ENCODE measurements at regions not wholly inside any gene's neighbourhood (a gene's known extent, or its start where the extent isn't known, plus 50 kb on each side); places are given as distances from the start of the nearest gene placed in this dataset.

DNA sequence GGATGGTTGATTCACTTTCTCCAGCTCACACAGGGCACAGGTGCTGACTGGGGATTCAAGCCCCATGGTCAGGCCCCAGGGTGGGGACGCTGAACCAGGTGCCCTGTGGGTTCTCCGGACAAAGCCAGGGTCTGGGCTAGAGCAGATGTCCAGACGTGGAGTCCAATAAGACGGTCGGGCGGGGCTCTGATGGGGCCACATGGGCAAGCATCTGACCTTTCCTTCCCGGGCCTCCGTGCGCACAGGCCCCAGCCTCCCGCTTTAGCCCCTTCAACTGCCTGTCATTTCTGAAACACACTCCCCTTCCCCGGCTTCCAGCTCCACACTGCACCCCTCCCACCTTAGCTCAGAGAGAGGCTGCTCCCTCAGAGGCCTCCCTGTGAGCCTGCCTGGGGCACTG, 153.0 kb upstream of the PPP2R2D start:
- H2BK120ac ChIP-seq (ENCODE audit: low read depth, low read length, poor library complexity, severe bottlenecking) = no peak overlapping the region
- H3K27me3 Mint-ChIP-seq (ENCODE audit: low read depth) = peaks cover 5% of the 10 kb centered on the region; the same call in 1 of the 2 replicates
- H4K91ac ChIP-seq (ENCODE audit: insufficient read length, low read depth, low read length) = no peak overlapping the region

More for the DNA sequence above, 153.0 kb upstream of the PPP2R2D start:
- Mint-ChIP-seq H3K27ac (no peak overlapping the region), H3K4me3 (no peak overlapping the region), H3K4me1 (peaks cover 46 to 58% of the 10 kb centered on the region in 2 experiments), H3K9me3 (no peaks in the 10 kb centered on the region), H3K36me3 (ENCODE audit: insufficient read depth in 1 of 3, low read depth in 3 of 3) (no peaks in the 10 kb centered on the region; a peak in 2 of 7 replicates)
- no peak overlapping the region for H4K5ac ChIP-seq (ENCODE audit: insufficient read length, low read depth, low read length)
- peaks cover 2% of the 10 kb centered on the region; the same call in 1 of the 2 replicates for H3K4me1 ChIP-seq (ENCODE audit: insufficient read depth, low read length)
- H3K79me1 ChIP-seq (ENCODE audit: insufficient read depth, low read depth, low read length, poor library complexity, severe bottlenecking) = no peaks in the 10 kb centered on the region
- H3K23ac ChIP-seq (ENCODE audit: insufficient read length, low read depth, low read length) = no peak overlapping the region
- H2BK20ac ChIP-seq (ENCODE audit: low read depth, low read length, poor library complexity, severe bottlenecking) = no peak overlapping the region
- H3K14ac ChIP-seq (ENCODE audit: insufficient read depth, low read length) = no peak overlapping the region
- H2BK12ac ChIP-seq (ENCODE audit: insufficient read length, low read depth, low read length) = no peak overlapping the region
- H3K23me2 ChIP-seq (ENCODE audit: insufficient read length, low read depth, low read length, poor library complexity, severe bottlenecking) = no peaks in the 10 kb centered on the region
- DNase-seq = no peak
- no peak overlapping the region for H3K9ac ChIP-seq (ENCODE audit: extremely low read depth, insufficient read length, low read length)
- no CpG with 5 or more reads among the region's 11 CpGs for WGBS (ENCODE audit: extremely low coverage, insufficient read length, low lambda C conversion rate)
- no peak overlapping the region for H3K4me2 ChIP-seq (ENCODE audit: insufficient read depth, insufficient read length, low read length)
- H2AK5ac ChIP-seq (ENCODE audit: insufficient read length, low read length) = no peak overlapping the region
- no peak overlapping the region for H3K4ac ChIP-seq (ENCODE audit: low read depth, low read length)
- H3K27me3 ChIP-seq (ENCODE audit: insufficient read depth, low read length) = no peaks in the 10 kb centered on the region
- no peaks in the 10 kb centered on the region for H3K79me2 ChIP-seq (ENCODE audit: insufficient read depth, low read length)
- H3K9me3 ChIP-seq (ENCODE audit: control insufficient read depth, low read depth, low read length) = no peaks in the 10 kb centered on the region
- no peak overlapping the region for H3K18ac ChIP-seq (ENCODE audit: insufficient read length, low read depth, low read length)
- no peak overlapping the region for H2BK5ac ChIP-seq (ENCODE audit: insufficient read length, low read length)
- H2AFZ ChIP-seq (ENCODE audit: low read length) = no peak overlapping the region
- H4K20me1 ChIP-seq (ENCODE audit: control insufficient read depth, insufficient read depth, insufficient read length) = no peaks in the 10 kb centered on the region
- no peak overlapping the region for H2BK15ac ChIP-seq (ENCODE audit: low read depth, low read length)
- TF ChIP-seq, protein P1, sequence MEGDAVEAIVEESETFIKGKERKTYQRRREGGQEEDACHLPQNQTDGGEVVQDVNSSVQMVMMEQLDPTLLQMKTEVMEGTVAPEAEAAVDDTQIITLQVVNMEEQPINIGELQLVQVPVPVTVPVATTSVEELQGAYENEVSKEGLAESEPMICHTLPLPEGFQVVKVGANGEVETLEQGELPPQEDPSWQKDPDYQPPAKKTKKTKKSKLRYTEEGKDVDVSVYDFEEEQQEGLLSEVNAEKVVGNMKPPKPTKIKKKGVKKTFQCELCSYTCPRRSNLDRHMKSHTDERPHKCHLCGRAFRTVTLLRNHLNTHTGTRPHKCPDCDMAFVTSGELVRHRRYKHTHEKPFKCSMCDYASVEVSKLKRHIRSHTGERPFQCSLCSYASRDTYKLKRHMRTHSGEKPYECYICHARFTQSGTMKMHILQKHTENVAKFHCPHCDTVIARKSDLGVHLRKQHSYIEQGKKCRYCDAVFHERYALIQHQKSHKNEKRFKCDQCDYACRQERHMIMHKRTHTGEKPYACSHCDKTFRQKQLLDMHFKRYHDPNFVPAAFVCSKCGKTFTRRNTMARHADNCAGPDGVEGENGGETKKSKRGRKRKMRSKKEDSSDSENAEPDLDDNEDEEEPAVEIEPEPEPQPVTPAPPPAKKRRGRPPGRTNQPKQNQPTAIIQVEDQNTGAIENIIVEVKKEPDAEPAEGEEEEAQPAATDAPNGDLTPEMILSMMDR (conservative IDR thresholded peaks at IDR 0.05) = no peak
- no peak overlapping the region for H3T11ph ChIP-seq (ENCODE audit: low read length)
- no peak overlapping the region for H4K8ac ChIP-seq (replicated peaks; ENCODE audit: insufficient read length, low read depth, low read length)
- no peak overlapping the region for H3K27ac ChIP-seq (ENCODE audit: insufficient read length, low read depth, low read length)
- H3K56ac ChIP-seq (ENCODE audit: insufficient read length, low read depth, low read length) = no peak overlapping the region
